ENCODE measurements at regions not wholly inside any gene's neighbourhood (a gene's known extent, or its start where the extent isn't known, plus 50 kb on each side); places are given as distances from the start of the nearest gene placed in this dataset.

DNA sequence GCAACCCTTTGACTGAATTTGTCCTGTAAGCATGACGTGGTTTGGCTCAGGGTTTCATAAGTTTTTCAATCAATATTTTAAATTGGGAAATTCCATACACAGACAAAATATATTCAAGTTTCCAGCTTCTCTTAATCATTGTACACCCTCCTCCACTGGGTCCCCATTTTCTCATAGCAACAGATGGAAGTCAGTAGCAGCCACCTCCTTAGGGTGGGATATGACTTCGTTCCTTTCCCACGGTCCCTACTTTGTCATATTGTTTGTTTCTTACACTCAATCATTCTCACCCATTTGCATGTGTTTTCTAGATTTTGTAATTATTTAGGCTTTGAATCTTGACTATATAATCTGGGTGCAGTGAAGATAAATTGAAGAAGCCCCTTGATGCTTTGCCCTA lies 664.5 kb upstream of the IGFBP7 start:
- Histone ChIP-seq H3K27ac (no peak overlapping the region), H3K36me3 (replicated peaks) (no peaks in the 10 kb centered on the region), H3K4me3 (ENCODE audit: low read depth, low read length) (no peak overlapping the region), H3K27me3 (replicated peaks) (no peaks in the 10 kb centered on the region)
- in situ Hi-C loops (cut with HindIII; ENCODE audit: low pct_ligation_motif_present, low sequenced_read_pairs), result no loop called here
- no peak for DNase-seq
- TF ChIP-seq, protein P1, sequence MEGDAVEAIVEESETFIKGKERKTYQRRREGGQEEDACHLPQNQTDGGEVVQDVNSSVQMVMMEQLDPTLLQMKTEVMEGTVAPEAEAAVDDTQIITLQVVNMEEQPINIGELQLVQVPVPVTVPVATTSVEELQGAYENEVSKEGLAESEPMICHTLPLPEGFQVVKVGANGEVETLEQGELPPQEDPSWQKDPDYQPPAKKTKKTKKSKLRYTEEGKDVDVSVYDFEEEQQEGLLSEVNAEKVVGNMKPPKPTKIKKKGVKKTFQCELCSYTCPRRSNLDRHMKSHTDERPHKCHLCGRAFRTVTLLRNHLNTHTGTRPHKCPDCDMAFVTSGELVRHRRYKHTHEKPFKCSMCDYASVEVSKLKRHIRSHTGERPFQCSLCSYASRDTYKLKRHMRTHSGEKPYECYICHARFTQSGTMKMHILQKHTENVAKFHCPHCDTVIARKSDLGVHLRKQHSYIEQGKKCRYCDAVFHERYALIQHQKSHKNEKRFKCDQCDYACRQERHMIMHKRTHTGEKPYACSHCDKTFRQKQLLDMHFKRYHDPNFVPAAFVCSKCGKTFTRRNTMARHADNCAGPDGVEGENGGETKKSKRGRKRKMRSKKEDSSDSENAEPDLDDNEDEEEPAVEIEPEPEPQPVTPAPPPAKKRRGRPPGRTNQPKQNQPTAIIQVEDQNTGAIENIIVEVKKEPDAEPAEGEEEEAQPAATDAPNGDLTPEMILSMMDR (IDR thresholded peaks at IDR 0.05; ENCODE audit: low read depth, low read length, missing control alignments), result no peak

DNA sequence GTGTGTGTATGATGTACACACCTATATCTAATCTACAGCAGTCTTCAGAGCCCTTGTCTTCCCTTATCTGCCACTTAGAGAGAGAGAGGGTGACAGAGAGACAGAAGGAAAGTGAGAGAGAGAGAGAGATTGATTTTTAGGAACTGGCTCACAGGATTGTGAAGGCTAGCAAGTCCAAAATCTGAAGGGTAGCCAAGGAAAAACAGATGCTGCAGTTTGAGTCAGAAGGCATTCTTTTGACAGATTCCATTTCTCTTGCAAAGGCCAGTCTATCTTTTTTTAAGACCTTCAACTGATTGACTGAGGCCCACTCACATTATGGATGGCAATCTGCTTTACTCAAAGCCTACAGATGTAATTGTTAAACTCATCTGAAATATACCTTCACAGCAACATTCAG lies 664.0 kb upstream of the IGFBP7 start:
- DNase-seq, result no peak
- Histone ChIP-seq H3K27ac (no peak overlapping the region), H3K27me3 (replicated peaks) (no peaks in the 10 kb centered on the region), H3K36me3 (replicated peaks) (no peaks in the 10 kb centered on the region), H3K4me3 (ENCODE audit: low read depth, low read length) (no peak overlapping the region)
- in situ Hi-C loops (cut with HindIII; ENCODE audit: low pct_ligation_motif_present, low sequenced_read_pairs), result no loop called here
- TF ChIP-seq, protein P1 (IDR thresholded peaks at IDR 0.05; ENCODE audit: low read depth, low read length, missing control alignments), result no peak

DNA sequence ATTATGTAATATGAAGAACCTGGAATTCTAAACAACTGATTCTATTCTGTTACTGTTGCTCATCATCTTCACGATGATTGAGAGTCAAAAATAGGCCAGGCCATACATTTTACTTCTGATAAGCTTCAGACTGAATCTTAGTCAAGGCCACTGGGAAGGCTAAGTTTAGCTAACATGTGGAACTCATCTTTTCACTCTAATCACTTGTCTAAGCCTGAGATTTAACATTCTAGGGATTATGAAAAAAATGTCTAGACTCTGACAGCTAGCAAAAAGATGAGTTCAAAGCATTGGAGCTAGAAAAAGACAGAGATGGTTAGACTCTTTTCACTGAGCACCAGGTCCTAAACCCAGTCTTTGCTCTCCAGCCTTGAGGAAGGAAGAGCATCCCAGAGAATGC lies 656.2 kb upstream of the IGFBP7 start:
- H3K27ac ChIP-seq, result no peak overlapping the region
- no peak for DNase-seq
- TF ChIP-seq, protein P1 (IDR thresholded peaks at IDR 0.05; ENCODE audit: low read depth, low read length, missing control alignments), result no peak
- no peak overlapping the region for H3K4me3 ChIP-seq (ENCODE audit: low read depth, low read length)
- no peaks in the 10 kb centered on the region for H3K36me3 ChIP-seq (replicated peaks)
- H3K27me3 ChIP-seq (replicated peaks), result no peaks in the 10 kb centered on the region
- in situ Hi-C loops (cut with HindIII; ENCODE audit: low pct_ligation_motif_present, low sequenced_read_pairs), result no loop called here

DNA sequence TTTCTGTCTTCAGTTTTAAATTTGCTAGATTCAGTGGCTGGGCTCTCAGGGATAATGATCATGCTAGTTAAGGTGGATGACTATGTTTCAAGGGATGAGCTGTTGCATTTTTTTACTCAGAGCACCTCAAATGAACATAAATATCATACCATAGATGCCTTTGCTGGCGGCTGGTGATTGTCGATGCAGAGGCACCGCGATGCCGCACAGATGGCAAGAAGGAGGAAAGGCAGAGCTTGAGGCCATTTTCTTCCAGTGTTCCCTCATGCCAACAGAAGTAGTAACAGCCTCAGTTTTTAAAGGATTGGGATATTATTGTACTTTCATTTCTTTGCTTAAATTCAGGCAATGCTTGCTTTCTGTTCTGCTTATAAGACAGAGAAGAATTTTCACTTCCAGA lies 654.7 kb upstream of the IGFBP7 start:
- DNase-seq, result no peak
- in situ Hi-C loops (cut with HindIII; ENCODE audit: low pct_ligation_motif_present, low sequenced_read_pairs), result no loop called here

DNA sequence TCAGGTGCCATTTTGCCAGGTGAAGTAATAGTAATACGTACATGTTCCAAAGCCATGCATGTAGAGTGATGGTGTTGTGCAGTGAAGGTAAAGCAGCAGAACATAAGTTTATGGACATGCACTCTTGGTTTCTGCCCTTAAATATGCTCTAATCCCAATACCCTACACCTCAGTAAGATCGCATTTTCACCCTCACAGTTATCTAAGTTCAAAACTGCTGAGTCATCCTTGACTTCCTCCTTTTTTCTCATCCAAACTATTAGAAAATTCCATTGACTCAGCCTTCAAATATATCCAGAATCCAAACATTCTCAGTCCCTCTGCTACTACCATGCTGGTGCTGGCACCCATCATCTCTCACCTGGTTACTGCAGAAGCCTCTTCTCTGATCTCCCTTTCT lies 652.9 kb upstream of the IGFBP7 start:
- in situ Hi-C loops (cut with HindIII; ENCODE audit: low pct_ligation_motif_present, low sequenced_read_pairs), result no loop called here
- TF ChIP-seq, protein P1 (IDR thresholded peaks at IDR 0.05; ENCODE audit: low read depth, low read length, missing control alignments), result no peak

More for the DNA sequence above, 654.7 kb upstream of the IGFBP7 start:
- H3K36me3 ChIP-seq (replicated peaks), result no peaks in the 10 kb centered on the region
- no peak overlapping the region for H3K4me3 ChIP-seq (ENCODE audit: low read depth, low read length)
- no peak overlapping the region for H3K27ac ChIP-seq
- H3K27me3 ChIP-seq (replicated peaks), result no peaks in the 10 kb centered on the region
- TF ChIP-seq, protein P1 (IDR thresholded peaks at IDR 0.05; ENCODE audit: low read depth, low read length, missing control alignments), result no peak

DNA sequence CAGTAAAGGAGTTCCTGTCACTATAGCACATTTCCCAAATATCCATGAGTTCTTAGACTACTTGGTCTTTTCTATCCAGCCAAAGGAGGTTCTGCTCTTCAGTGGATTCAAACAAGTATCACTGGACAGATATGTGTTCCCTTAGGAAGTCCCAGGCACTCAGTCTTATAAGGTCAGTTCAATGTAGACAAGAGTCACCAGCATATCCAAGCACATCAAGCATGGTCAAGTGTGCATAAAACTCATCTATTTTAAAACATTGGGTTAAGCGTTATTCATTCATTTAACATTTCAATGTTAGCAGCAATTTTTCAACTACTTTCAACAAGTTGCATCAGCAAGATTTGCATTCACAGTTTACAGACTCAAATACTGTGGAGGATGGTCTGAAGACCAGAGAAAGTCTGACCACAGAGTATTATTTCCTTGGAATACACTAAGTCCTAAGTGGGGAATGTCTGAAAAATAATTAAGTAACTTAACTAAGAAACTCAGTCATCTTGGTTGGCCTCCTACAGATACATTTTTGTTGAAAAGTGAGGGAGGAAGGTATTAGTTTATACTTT lies 630.5 kb upstream of the IGFBP7 start:
- no peak overlapping the region for H3K4me3 ChIP-seq (ENCODE audit: low read depth, low read length)
- in situ Hi-C loops (cut with HindIII; ENCODE audit: low pct_ligation_motif_present, low sequenced_read_pairs), result no loop called here
- TF ChIP-seq, protein P1 (IDR thresholded peaks at IDR 0.05; ENCODE audit: low read depth, low read length, missing control alignments), result no peak

More for the DNA sequence above, 652.9 kb upstream of the IGFBP7 start:
- H3K36me3 ChIP-seq (replicated peaks), result no peaks in the 10 kb centered on the region
- H3K4me3 ChIP-seq (ENCODE audit: low read depth, low read length), result no peak overlapping the region
- no peak overlapping the region for H3K27ac ChIP-seq
- H3K27me3 ChIP-seq (replicated peaks), result no peaks in the 10 kb centered on the region
- DNase-seq, result no peak

More for the DNA sequence above, 630.5 kb upstream of the IGFBP7 start:
- DNase-seq, result no peak
- Histone ChIP-seq H3K27ac (no peak overlapping the region), H3K27me3 (replicated peaks) (no peaks in the 10 kb centered on the region), H3K36me3 (replicated peaks) (no peaks in the 10 kb centered on the region)

All from brain microvascular endothelial cell (primary cell).